Fibroblast of the conjunctiva (primary cell): ENCODE measurements at regions not wholly inside any gene's neighbourhood (a gene's known extent, or its start where the extent isn't known, plus 50 kb on each side); places are given as distances from the start of the nearest gene placed in this dataset.
"Not testable (repeated sequence)": the region's sequence is repeated elsewhere in the genome, so short reads cannot be mapped to it uniquely, and the experiment has no call there.

ENCODE experiments used
- DNase-seq: peaks from one replicate; pipeline ENCODE4 v3.0.0-alpha.2; 2010; ENCODE audit warnings: low read depth

DNA sequence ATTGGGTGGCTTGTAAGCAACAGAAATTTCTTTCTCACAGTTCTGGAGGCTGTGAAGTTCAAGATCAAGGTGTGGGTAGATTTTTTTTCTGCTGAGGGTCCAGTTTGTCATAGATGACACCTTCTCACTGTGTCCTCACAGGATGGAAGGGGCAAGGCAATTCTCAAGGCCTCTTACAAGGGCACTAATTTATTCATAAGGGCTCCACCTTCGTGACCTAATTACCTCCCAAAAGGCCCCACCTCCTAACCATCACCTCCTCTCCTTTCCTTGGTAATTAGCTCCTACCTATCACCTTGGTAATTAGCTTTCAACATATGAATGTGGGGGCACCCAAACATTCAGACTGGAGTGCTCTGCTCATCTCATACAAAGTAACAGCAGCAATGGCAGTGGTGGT lies 92.3 kb upstream of the CD44 start:
- no peak for DNase-seq

DNA sequence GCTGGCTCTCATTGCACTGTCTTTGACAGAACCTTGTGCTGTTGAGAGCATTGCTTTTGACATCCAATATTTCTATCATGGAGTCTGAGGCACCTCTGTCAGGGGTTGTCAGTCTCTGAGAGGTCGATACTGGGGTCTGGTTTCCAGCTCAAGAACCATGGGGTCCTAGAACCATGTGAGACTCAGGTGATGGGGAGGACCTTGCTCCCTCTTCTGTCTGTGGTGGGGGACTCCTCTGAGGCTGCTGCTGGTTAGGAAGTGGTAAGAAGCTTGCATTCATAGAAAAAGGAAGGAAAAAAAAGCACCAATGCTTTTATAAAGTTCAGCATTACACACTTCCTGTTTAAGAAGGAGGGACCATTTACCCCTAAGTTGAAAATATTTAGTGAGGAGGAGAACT lies 91.8 kb upstream of the CD44 start:
- DNase-seq: no peak

DNA sequence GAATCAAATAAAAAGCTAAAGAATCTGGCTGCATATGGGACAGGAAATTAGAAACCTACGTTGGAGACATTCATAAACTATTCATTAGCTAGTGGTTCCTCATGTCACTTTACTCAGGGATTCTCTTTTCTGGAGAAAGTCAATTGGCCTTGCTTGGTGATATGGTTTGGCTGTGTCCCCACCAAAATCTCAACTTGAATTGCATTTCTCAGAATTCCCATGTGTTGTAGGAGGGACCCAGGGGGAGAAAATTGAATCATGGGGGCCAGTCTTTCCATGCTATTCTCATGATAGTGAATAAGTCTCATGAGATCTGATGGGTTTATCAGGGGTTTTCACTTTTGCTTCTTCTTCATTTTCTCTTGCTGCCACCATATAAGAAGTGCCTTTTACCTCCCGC lies 91.2 kb upstream of the CD44 start:
- DNase-seq: no peak

DNA sequence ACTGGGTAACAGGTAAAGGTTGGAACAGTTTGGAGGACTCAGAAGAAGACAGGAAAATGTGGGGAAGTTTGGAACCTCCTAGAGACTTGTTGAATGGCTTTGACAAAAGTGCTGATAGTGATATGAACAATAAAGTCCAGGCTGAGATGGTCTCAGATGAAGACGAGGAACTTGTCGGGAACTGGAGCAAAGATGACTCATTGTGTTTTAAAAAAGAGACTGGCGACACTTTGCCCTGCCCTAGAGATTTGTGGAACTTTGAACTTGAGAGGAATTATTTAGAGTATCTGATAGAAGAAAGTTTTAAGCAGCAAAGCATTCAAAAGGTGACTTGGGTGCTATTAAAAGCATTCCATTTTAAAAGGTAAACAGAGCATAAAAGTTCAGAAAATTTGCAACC lies 90.6 kb upstream of the CD44 start:
- not testable (repeated sequence) for DNase-seq

DNA sequence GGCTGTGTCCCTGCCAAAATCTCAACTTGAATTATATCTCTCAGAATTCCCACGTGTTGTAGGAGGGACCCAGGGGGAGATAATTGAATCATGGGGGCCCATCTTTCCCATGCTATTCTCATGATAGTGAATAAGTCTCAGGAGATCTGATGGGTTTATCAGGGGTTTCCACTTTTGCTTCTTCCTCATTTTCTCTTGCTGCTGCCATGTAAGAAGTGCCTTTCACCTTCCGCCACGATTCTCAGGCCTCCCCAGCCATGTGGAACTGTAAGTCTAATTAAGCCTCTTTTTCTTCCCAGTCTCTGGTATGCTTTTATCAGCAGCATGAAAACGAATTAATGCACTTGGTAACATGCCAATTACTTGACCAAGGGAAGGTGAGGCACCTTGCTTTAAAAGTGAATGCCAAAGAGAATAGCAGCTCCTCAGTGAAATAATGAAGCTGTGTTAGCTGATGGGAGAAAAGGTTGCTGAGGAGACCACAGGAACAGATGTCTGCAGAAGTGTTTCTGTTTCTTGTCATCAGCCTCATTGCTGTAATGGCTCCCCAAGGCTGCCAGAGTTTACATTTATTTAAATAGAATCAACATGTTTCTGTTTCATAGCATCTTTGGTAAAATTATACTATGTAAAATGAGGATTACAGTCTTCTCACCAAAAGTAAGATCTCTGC lies 89.0 kb upstream of the CD44 start:
- DNase-seq: no peak

DNA sequence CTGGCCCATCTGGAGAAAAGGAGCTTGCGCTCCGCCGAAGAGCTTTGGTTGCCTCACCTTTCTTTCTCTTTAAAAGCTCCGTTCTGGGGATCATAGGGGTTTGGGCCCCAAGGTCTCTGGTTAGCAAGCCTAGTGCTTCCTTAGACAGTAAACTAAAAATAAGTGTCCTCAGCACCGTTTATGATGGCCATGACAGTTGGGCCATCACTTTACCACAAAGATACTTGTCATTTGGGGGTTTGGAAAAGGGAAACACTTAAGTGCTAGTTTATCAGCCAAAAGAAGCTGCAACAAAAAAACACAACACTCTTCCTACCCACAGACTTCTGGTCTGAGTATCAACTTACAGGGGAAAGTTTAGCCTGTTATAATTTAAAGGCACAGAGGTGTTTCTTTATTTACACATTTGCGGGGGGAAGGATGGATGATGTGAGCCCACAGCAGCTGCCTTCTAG lies 88.4 kb upstream of the CD44 start:
- DNase-seq: no peak

DNA sequence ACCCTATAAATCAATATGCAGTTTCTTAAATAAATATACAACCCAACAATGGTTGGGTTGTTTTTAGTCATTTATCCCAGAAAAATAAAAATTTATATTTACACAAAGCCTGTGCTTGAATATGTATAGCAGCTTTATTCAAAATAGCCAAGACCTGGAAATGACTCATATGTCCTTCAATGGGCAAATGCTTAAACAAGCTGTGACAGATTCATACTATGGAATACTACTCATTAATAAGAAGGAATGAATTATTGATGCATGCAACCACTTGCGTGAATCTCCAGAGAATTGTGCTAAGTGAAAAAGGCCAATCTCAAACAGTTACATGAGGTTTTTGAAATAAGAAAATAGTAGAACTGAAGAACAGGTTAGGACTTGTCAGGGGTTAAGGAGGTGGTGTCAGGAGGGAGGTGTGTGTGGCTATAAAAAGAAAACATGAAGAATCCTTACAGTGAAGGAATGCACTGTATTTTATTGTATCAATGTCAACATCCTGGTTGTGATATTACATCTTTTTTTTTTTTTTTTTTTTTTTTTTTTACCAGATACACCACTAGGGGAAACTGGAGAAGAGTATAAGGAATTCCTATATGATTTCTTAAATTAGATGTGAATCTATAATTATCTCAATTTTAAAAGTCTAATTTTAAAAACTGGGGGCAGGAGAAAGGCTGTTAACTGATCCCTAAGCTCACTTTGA lies 82.4 kb upstream of the CD44 start:
- DNase-seq: no peak

DNA sequence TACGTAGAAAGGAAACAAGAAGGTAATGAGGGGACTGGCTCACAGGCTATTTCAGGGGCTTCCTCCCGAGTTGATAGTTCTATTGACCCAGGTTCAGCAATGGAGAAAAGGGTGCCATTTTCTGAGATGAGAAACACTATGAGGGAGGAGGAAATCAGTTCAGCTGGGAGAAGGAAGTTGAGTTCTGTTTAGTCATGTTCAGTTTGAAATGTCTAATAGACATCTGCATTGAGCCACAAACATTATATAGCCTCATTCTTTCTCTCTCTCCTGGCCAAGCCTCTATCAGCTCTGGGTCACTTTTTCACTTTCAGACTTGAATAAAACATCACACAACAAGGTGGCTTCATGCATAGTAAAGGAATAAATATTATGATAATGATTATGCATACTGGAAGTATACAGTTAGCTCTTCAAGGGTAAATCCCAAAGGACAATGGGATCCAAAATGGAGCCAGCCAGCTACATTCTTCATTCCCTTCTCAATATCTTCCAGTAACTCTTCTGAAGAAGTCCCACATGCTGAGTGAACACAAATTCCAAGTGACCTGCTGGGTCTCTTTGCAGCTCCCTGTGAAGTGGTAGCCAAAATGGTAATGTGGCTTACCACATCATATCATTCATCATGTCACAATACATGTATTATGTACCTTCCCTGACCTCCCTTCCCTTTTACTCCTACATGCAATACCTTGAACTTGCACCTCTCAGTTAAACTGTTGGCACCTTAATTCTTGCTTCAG lies 80.9 kb upstream of the CD44 start:
- DNase-seq: no peak

DNA sequence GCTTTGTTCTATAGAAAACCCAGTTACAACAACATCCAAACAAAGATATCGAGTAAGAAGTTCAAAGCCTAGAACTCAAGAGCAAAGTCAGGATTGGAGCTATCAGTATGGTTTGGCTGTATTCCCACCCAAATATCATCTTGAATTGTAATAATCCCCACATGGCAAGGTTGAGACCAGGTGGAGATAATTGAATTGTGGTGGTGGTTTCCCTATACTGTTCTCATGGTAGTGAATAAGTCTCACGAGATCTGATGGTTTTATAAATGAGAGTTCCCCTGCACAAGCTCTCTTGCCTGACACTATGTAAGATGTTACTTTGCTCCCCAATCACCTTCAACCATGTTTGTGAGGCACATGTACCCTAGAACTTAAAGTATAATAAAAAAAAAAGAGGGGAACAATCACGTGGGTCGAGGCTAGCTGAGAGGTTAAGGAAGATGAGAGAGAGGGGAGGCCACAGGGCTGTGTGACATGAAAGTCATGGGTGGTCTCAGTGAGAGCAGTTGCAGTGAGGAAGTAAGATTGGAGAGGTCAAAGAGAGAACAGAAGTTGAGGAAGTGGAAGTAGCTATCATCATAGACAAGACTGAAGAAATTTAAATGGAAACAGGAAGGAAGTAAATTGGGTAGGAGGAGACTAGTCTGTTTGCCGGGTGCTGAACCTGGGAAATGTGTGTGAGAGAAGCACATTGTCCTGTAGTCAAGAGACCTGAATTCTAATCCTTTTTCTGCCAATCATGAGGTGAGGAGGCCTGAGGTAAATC lies 80.1 kb upstream of the CD44 start:
- DNase-seq: no peak

DNA sequence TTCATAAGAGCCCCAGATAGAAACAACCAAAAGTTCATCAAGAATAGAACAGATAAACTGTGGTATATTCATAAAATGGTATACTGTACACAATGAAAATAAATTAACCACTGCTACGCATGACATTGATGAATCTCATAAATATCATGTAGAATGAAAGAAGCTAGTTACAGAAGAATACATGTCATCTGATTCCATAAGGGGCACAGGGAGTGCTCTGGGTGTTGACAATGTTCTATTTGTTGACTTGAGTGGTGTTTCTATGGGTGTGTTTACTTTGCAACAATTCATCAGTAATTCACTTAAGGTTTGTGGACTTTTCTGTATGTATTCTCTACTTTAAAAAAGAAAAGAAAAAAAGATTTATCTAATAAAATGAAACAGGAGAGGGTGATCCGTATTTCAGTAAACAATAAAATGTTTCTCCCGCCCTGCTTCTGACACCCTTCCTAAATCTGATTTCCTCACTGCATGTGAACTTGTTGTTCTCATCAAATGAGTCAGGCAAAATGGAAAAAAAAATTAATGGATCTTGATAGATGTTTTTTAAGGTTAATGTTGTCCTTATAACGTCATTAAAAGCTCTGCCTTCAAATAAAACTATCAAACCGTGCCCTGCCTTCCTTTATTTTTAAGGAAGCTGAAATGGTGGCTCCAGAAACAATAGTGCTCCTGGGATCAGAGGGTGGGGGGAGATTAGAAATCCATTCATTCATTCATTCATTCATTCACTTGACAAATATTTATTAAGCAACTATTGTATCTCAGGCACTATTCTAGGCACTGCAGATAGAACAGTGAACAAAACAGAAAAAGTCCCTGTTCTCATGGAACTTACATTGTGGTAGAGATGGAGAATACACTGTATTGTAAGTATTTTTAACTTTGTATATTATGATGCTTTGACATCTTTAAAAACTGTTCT lies 77.2 kb upstream of the CD44 start:
- no peak for DNase-seq

DNA sequence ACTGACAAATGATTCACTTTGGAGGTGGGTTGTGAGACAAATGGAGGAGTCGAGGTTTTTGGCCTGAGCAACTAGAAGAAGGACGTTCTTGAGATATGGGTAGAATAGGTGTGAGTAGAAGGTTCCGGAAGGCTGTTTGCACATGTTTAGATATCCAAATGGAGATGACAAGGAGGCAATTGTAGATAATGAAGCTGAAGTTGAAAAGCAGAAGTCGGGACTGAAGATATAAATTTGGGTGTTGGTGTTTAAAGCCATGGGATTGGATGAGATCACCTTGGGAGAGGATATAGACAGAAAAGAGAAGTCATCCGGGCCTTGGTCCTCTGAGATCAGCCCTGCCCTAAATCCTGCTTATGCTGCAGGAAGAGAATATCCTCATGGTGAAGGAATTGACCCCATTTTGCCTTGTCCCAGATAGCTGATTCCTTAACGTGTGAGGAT lies 75.5 kb upstream of the CD44 start:
- no peak for DNase-seq

DNA sequence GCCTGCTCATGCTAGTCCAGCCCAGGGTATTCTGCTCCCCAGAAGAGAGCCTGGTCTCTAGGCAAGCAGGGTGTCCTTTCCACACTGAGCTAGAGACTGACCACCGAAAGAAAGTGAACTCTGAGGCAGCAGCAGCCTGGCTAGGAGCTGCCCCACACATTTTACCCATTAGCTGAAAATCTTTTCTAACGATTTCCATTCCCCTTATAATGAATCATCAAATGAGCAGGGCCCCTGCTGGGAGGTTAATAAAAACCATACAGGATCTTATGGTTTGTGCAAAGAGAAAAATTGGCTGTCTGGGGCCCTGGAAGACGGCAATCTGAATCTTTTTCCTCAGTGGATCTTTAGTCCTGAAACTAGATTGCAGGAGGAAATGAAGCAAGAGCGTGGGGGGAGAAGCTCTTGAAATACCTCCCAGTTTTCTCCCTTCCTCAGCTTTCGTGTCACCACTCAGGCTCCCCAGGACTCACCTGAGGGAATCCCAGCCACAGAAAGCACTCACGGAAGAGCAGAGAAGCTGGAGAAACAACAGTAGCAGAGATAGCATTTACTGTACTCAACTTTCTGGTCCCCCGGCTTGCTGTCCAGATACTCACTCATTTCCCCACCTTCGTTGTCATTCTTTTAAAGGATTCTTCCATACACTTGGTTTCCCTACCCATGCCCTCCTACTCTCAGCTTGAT lies 74.7 kb upstream of the CD44 start:
- peak; percentile 77 for DNase-seq

DNA sequence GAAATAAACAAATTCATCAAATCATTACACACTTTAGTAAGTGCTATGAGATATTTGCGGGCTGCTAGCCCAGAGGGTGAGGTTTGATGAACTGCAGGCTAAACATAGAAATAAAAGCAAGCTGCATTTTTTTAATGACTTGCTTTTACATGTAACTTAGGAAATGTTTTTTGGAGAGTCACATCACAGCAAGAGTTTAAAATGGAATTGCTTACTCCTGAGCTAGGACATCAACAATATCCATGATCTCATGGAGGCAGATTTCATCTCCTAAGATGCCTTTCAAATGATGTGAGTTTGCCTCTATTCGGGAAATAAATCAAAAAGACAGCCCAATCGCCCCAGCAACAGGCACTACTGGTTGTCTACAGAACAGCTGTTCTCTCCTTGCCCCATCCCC lies 73.4 kb upstream of the CD44 start:
- no peak for DNase-seq

DNA sequence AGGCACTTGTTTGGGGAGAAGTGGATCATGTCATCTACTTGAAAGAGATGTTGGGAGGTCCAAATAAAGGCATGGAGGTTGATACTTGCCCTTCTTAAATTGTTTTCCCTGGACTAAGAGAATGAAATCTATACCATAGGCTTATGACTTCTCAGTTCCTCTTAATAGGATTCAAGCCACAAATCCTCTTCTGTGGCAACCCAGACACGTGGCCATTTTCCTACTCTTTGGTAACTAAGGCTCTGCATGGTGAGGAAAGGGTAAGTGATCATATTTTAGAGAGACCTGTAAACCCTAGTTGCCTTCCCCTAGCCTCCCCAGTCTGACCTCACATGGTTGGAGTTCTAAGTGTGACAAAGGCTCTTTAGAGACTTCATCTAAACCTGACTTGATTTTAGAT lies 72.9 kb upstream of the CD44 start:
- no peak for DNase-seq

DNA sequence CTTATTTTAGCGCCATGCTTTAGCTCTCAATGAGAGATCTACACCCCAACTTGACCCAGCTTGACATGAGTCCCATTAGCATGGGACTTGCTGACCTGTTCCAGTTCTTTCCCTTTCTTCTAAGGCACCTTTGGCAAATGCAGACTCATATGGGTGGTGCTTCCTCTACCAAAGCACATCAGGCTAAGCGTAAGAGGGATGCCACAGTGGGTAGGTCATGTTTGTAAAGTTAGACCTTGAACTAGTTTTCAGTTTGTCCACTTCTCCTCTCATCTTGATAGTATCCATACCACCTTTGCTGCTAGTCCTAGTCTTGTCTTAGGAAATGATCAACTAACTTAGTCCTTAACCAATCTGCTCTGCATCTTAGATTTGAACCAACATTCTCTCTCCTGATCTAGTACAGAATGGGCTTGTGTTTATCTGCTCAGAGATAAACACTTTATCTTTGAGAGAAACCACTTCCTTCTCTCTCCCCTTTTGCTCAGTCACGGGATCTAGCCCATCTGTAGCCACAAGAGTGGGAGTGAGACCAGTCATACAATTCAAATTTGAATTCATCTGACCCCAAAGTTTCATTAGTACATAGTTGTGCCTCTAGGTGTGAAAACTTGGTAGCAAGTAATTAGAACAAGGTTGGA lies 72.1 kb upstream of the CD44 start:
- no peak for DNase-seq

DNA sequence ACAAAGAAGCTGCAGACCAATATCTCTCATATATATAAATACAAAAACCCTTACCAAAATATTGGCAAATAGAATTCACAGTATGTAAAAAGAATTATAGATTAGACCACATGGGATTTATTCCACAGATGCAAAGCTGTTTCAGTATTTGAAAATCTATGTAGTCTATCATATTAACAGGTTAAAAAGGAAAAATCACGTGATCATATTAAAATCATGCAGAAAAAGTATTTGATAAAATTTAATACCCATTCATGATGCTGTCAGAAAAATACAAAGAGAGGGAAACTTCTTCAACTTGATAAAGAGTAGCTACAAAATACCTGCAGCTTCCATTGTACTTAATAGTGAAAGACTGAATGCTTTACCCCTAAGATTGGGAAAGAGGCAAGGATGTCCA lies 67.2 kb upstream of the CD44 start:
- no peak for DNase-seq

DNA sequence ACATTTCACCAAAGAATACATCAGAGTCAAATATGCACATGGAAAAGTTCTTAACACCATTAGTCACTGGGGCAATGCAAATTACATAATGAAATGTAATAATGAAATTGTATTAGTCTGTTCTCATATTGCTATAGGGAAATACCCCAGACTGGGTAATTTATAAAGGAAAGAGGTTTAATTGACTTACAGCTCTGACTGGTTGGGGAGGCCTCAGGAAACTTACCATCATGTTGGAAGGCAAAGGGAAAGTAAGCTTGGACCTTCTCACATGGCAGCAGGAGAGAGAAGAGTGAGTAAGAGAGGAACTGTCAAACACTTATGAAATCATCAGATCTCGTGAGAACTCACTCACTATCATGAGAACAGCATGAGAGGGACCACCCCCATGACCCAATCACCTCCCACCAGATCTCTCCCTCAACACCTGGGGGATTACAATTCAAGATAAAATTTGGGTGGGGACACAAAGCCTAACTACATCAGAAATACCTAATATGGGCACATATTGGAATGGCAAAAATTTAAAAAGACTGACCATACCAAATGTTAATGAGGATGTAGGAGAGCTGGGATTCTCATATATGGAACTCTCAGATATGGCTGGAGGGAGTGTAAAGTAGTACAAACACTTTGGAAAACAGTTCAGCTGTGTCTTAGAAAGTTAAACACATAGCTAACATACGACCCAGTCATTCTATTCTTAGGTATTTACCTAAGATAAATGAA lies 65.1 kb upstream of the CD44 start:
- no peak for DNase-seq

DNA sequence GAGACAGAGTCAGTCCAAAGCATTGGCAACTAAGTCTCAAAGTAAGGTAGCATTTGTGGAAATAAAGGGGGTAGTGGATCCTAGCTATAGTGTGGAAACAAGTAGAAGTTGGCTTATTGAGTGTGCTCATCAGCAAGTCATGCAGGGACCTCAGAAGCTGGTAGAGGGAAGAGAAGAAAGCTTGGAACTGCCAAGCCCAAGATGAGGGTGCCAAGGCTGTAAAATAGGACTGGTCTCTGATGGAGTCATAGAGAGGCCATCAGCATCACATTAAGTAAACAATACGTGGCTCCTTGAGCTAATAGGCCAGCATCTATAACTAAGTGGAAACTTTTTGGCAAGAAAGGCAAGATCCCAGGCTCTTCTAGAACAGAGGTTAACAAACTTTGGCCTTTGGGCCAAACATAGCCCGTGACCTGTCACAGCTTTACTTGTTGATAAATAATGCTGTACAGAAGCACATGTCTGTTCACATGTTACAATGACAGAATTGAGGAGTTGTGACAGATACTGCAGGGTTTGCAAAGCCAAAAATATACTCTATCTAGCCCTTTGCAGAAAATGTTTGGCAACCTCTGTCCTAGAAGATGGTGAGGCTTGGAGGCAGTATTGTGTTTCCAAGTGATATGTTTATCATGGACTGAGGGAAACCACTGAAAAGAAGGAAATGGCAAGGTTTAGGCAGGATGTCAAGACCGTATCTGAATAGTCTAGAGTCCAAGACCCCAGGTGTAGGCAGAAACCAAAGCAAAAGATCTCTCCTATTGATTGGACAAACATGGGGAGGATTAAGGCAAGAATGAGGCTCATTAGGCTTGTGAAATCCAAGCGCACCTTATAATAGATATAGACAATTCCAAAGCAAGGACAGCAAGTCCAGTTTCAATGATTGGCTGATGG lies 62.5 kb upstream of the CD44 start:
- DNase-seq: no peak
